ENCODE measurements at regions not wholly inside any gene's neighbourhood (a gene's known extent, or its start where the extent isn't known, plus 50 kb on each side); places are given as distances from the start of the nearest gene placed in this dataset.

- no TSS peak for BruUV-seq (replicated peaks)
- Histone ChIP-seq H2AFZ (ENCODE audit: low read length) (no peak overlapping the region), H3K27me3 (ENCODE audit: control insufficient read depth in 1 of 2, insufficient read depth in 2 of 2, low read length in 2 of 2) (no peaks in the 10 kb centered on the region), H3K9ac (ENCODE audit: insufficient read depth, low read depth, low read length) (no peak overlapping the region), H3K79me2 (ENCODE audit: insufficient read depth, low read length) (no peaks in the 10 kb centered on the region), H3K9me3 (ENCODE audit: low read length) (no peaks in the 10 kb centered on the region), H3K27ac (ENCODE audit: extremely low read length, insufficient read depth, low read length) (no peak overlapping the region), H3K4me3 (replicated peaks in 1 of 3; ENCODE audit: insufficient read depth in 1 of 3, low read depth in 2 of 3, low read length in 3 of 3) (no peak overlapping the region), H3K36me3 (replicated peaks in 1 of 2; ENCODE audit: control insufficient read depth in 1 of 2, insufficient read depth in 2 of 2, low read length in 2 of 2) (no peaks in the 10 kb centered on the region), H3K4me2 (ENCODE audit: low read depth, low read length) (no peak overlapping the region), H3K4me1 (ENCODE audit: insufficient read depth, low read length) (peaks cover 12% of the 10 kb centered on the region), H4K20me1 (ENCODE audit: insufficient read depth, low read length) (no peaks in the 10 kb centered on the region)
- ChIA-PET POLR2A (interaction anchor here (0.7 kb wide), 1 partner anchor 30 kb away, joined by 3 read pairs; no protein-coding TSS in a partner anchor), CTCF (ENCODE audit: low intra/inter-chr PET ratio, low total read pairs) (no interaction called here)
- no peak for FAIRE-seq
- no peak for DNase-seq (ENCODE audit: low spot score)
- intact Hi-C loops (cut with micrococcal nuclease; ENCODE audit: unreplicated experiment) = no loop called here
- ATAC-seq = no peak
- TF ChIP-seq DPF2 (CRISPR knock-in tag; IDR thresholded peaks at IDR 0.05; ENCODE audit: borderline replicate concordance, low read depth) (no peak), GATAD1 (CRISPR knock-in tag; IDR thresholded peaks at IDR 0.05) (no peak), CCAR2 (optimal IDR thresholded peaks at IDR 0.05; ENCODE audit: low read depth, low read length) (no peak), CERS6 (CRISPR knock-in tag; IDR thresholded peaks at IDR 0.05) (no peak), MED8 (CRISPR knock-in tag; IDR thresholded peaks at IDR 0.05; ENCODE audit: insufficient replicate concordance) (no peak), HNF4G (IDR thresholded peaks at IDR 0.05; ENCODE audit: borderline replicate concordance, low read depth, low read length) (no peak), HNF4G (CRISPR knock-in tag; IDR thresholded peaks at IDR 0.05; ENCODE audit: borderline replicate concordance, low read depth) (no peak), KDM6A (CRISPR knock-in tag; IDR thresholded peaks at IDR 0.05; ENCODE audit: low read depth) (no peak), KMT2B (CRISPR knock-in tag; IDR thresholded peaks at IDR 0.05) (no peak), MYPOP (CRISPR knock-in tag; IDR thresholded peaks at IDR 0.05) (no peak)
- WGBS (ENCODE audit: low lambda C conversion rate) = 16% methylated on average over 2 of the region's 2 CpGs
- in situ Hi-C loops (cut with HindIII; ENCODE audit: extremely low pct_ligation_motif_present, low pct_unique_long_range_greater_than_20kb) = no loop called here
These were observed 461.5 kb downstream of the IRS1 start for GRCh38 chr2:226337941-226338600.
